ENCODE measurements at regions not wholly inside any gene's neighbourhood (a gene's known extent, or its start where the extent isn't known, plus 50 kb on each side); places are given as distances from the start of the nearest gene placed in this dataset.
"Not testable (repeated sequence)": the region's sequence is repeated elsewhere in the genome, so short reads cannot be mapped to it uniquely, and the experiment has no call there.

GRCh38 chr2:208671886-208672680 lies 265.5 kb downstream of the PTH2R start:
- intact Hi-C loops (cut with DNase I; ENCODE audit: low total_unique reads): no loop called here
- Histone ChIP-seq H3K36me3 (no peaks in the 10 kb centered on the region), H3K4me3 (no peak overlapping the region), H3K4me1 (no peaks in the 10 kb centered on the region), H3K9me3 (no peaks in the 10 kb centered on the region), H3K27me3 (no peaks in the 10 kb centered on the region), H3K27ac (no peak overlapping the region)
- TF ChIP-seq CTCF (IDR thresholded peaks at IDR 0.05): no peak
- no peak for DNase-seq

- no peak for TF ChIP-seq CTCF (IDR thresholded peaks at IDR 0.05)
- H3K4me3 ChIP-seq: no peak overlapping the region
- intact Hi-C loops (cut with DNase I; ENCODE audit: low total_unique reads): no loop called here
- H3K4me1 ChIP-seq: no peaks in the 10 kb centered on the region
- H3K27me3 ChIP-seq: no peaks in the 10 kb centered on the region
- no peak for DNase-seq
- no peak overlapping the region for H3K27ac ChIP-seq
- H3K9me3 ChIP-seq: no peaks in the 10 kb centered on the region
- H3K36me3 ChIP-seq: no peaks in the 10 kb centered on the region
These were observed 267.0 kb downstream of the PTH2R start for GRCh38 chr2:208673631-208674030.

GRCh38 chr2:208674919-208675318 lies 268.3 kb downstream of the PTH2R start:
- intact Hi-C loops (cut with DNase I; ENCODE audit: low total_unique reads): no loop called here
- Histone ChIP-seq H3K27me3 (no peaks in the 10 kb centered on the region), H3K27ac (no peak overlapping the region), H3K4me3 (no peak overlapping the region), H3K36me3 (no peaks in the 10 kb centered on the region), H3K9me3 (no peaks in the 10 kb centered on the region), H3K4me1 (no peaks in the 10 kb centered on the region)
- TF ChIP-seq CTCF (IDR thresholded peaks at IDR 0.05): no peak
- no peak for DNase-seq

- H3K36me3 ChIP-seq; H3K4me3 ChIP-seq; intact Hi-C loops (cut with DNase I; ENCODE audit: low total_unique reads); DNase-seq; H3K27ac ChIP-seq; H3K27me3 ChIP-seq; H3K4me1 ChIP-seq: not testable (repeated sequence)
- peaks cover 0 to 17% (median 13%) of the 10 kb centered on the region in 3 donors for H3K9me3 ChIP-seq
These were observed 279.3 kb downstream of the PTH2R start for GRCh38 chr2:208685929-208686328.

- H3K4me1 ChIP-seq: no peaks in the 10 kb centered on the region
- no peaks in the 10 kb centered on the region for H3K27me3 ChIP-seq
- no peaks in the 10 kb centered on the region for H3K36me3 ChIP-seq
- no peak overlapping the region for H3K4me3 ChIP-seq
- no peak overlapping the region for H3K27ac ChIP-seq
- intact Hi-C loops (cut with DNase I; ENCODE audit: low total_unique reads): no loop called here
- H3K9me3 ChIP-seq: peaks cover 0 to 16% (median 13%) of the 10 kb centered on the region in 3 donors
- DNase-seq: no peak
- TF ChIP-seq CTCF (IDR thresholded peaks at IDR 0.05): no peak
These were observed 280.1 kb downstream of the PTH2R start for GRCh38 chr2:208686665-208687064.

- H3K27me3 ChIP-seq; intact Hi-C loops (cut with DNase I; ENCODE audit: low total_unique reads); H3K27ac ChIP-seq; H3K36me3 ChIP-seq; H3K4me3 ChIP-seq; DNase-seq; H3K4me1 ChIP-seq: not testable (repeated sequence)
- peaks cover 0 to 13% (median 13%) of the 10 kb centered on the region in 3 donors for H3K9me3 ChIP-seq
These were observed 281.1 kb downstream of the PTH2R start for GRCh38 chr2:208687720-208688119.

All from tibial artery (tissue), 4 donors.